A549 (cell line): ENCODE measurements at regions not wholly inside any gene's neighbourhood (a gene's known extent, or its start where the extent isn't known, plus 50 kb on each side); places are given as distances from the start of the nearest gene placed in this dataset.

Experiments used
- ATAC-seq, 2 experiments: fragments of 200-7000 bp in 1 of 2; fragments of >200 bp in 1 of 2; cut with Nextera tagmentation in 1 of 2; cut with Tn5 transposase in 1 of 2; 3 replicates each; pipeline versions ENCODE4 v1.8.0 to v1.9.1; 2018 to 2020; ENCODE audit warnings: mild to moderate bottlenecking in 1 of 2, moderate library complexity in 1 of 2
- CTCF ChIA-PET: fragments of 300-600 bp; sonication (Branson Sonifier 250); formaldehyde crosslinking; extraction: SDS; loops from one replicate; lab custom pipeline; 2021; ENCODE audit warnings: antibody characterized with exemption, inconsistent platforms; lab: Yijun Ruan, JAX
- POLR2A ChIA-PET: fragments of 350-600 bp; formaldehyde crosslinking; extraction: SDS; loops from one replicate; lab custom pipeline; 2021; ENCODE audit warnings: antibody characterized with exemption, inconsistent platforms; lab: Yijun Ruan, JAX
- DNase-seq, 2 experiments: peaks; one replicate each; pipeline versions ENCODE4 v3.0.0 to v3.0.0-alpha.2; 2011 to 2016; ENCODE audit warnings: low read depth in 1 of 2, low spot score in 1 of 2
- FAIRE-seq: peaks from 2 replicates; lab custom pipeline; 2011; peaks lifted over from hg19 to GRCh38; lab: Jason Lieb, UNC
- H3K27ac ChIP-seq, 2 experiments: fragments of >200 bp; sonication (Bioruptor Twin); formaldehyde crosslinking; 3 replicates each; pipeline ENCODE4 v1.5.1; 2016 to 2017
- H3K4me1 ChIP-seq: fragments of >200 bp; sonication (Bioruptor Twin); formaldehyde crosslinking; 3 replicates; pipeline ENCODE4 v1.6.1; 2016
- H3K4me2 ChIP-seq: fragments of >200 bp; sonication (Bioruptor Twin); formaldehyde crosslinking; 3 replicates; pipeline ENCODE4 v1.6.1; 2016
- H3K4me3 ChIP-seq: fragments of >200 bp; sonication (Bioruptor Twin); formaldehyde crosslinking; 3 replicates; pipeline ENCODE4 v1.5.1; 2016
- H3K9me3 ChIP-seq: fragments of >200 bp; sonication (Bioruptor Twin); formaldehyde crosslinking; 3 replicates; pipeline ENCODE4 v1.6.1; 2016
- CHD2 ChIP-seq: fragments of 150-350 bp; IDR thresholded peaks from 2 replicates; pipeline ENCODE4 v1.6.1; 2014; ENCODE audit warnings: low read length; ENCODE audit not compliant: partially characterized antibody
- CHD4 ChIP-seq: fragments of 200-600 bp; sonication (generic); IDR thresholded peaks from 2 replicates; pipeline ENCODE4 v1.6.1; 2016; ENCODE audit warnings: antibody characterized with exemption, mild to moderate bottlenecking, borderline replicate concordance
- CTCF ChIP-seq: fragments of >200 bp; sonication (Bioruptor Twin); formaldehyde crosslinking; IDR thresholded peaks from 3 replicates; pipeline ENCODE4 v1.5.1; 2016
- EHF ChIP-seq: fragments of 250-450 bp; sonication (Bioruptor Pico); IDR thresholded peaks from 2 replicates; pipeline ENCODE4 v1.5.0; 2020; ENCODE audit warnings: mild to moderate bottlenecking
- EP300 ChIP-seq, 2 experiments: fragments of >200 bp; sonication (Bioruptor Twin); formaldehyde crosslinking; IDR thresholded peaks; 2 replicates in 1 of 2; 3 replicates in 1 of 2; pipeline ENCODE4 v1.6.1; 2016 to 2017
- FOXS1 ChIP-seq: fragments of 250-450 bp; sonication (Bioruptor Pico); IDR thresholded peaks from 2 replicates; pipeline ENCODE4 v1.5.0; 2020; ENCODE audit warnings: mild to moderate bottlenecking, moderate library complexity
- HOXA7 ChIP-seq: fragments of 250-450 bp; sonication (Bioruptor Pico); IDR thresholded peaks from 2 replicates; pipeline ENCODE4 v1.5.0; 2020; ENCODE audit warnings: mild to moderate bottlenecking, moderate library complexity
- JUNB ChIP-seq: fragments of >200 bp; sonication (Bioruptor Twin); formaldehyde crosslinking; IDR thresholded peaks from 2 replicates; pipeline ENCODE4 v1.6.1; 2016
- KDM1A ChIP-seq: fragments of 200-600 bp; sonication (generic); IDR thresholded peaks from 2 replicates; pipeline ENCODE4 v1.6.1; 2016; ENCODE audit warnings: low read depth, mild to moderate bottlenecking
- MAZ ChIP-seq: fragments of 150-350 bp; IDR thresholded peaks from 2 replicates; pipeline ENCODE4 v1.6.1; 2014; ENCODE audit warnings: antibody characterized with exemption, low read depth, low read length, borderline replicate concordance
- NFE2L2 ChIP-seq: fragments of 150-350 bp; conservative IDR thresholded peaks from 2 replicates; pipeline ENCODE4 v1.6.1; 2014; ENCODE audit warnings: low read length
- NR3C1 ChIP-seq: fragments of >200 bp; sonication (Bioruptor Twin); formaldehyde crosslinking; IDR thresholded peaks from 3 replicates; pipeline ENCODE4 v1.6.1; 2017
- POLR2A ChIP-seq: IDR thresholded peaks from 2 replicates; pipeline ENCODE4 v1.6.1; 2012; ENCODE audit warnings: mild to moderate bottlenecking, low read length
- POLR2AphosphoS2 ChIP-seq: conservative IDR thresholded peaks from 2 replicates; pipeline ENCODE4 v1.6.1; 2012; ENCODE audit warnings: low read length, improper control_type of control experiment, inconsistent platforms
- RARB ChIP-seq: fragments of 250-450 bp; sonication (Bioruptor Pico); IDR thresholded peaks from 2 replicates; pipeline ENCODE4 v1.8.0; 2021; ENCODE audit warnings: mild to moderate bottlenecking, moderate library complexity
- SREBF2 ChIP-seq: fragments of 450-650 bp; IDR thresholded peaks from 2 replicates; pipeline ENCODE4 v1.6.1; 2014; ENCODE audit warnings: mild to moderate bottlenecking, moderate library complexity
- TP53 ChIP-seq: fragments of 250-450 bp; sonication (Bioruptor Pico); IDR thresholded peaks from 2 replicates; pipeline ENCODE4 v1.5.0; 2021; ENCODE audit warnings: mild to moderate bottlenecking, moderate library complexity
- ZC3H11A ChIP-seq: fragments of 450-650 bp; IDR thresholded peaks from 2 replicates; pipeline ENCODE4 v1.6.1; 2014; ENCODE audit warnings: antibody characterized with exemption, mild to moderate bottlenecking
- ZSCAN20 ChIP-seq: fragments of 250-450 bp; sonication (Bioruptor Pico); IDR thresholded peaks from 2 replicates; pipeline ENCODE4 v1.8.0; 2022; ENCODE audit warnings: mild to moderate bottlenecking, moderate library complexity
- WGBS: methylation state at CpG from one replicate; pipeline ENCODE4 v1.1.6; 2017; ENCODE audit errors: missing lambda C conversion rate; 5-methylcytosine and 5-hydroxymethylcytosine counted together
- TF ChIP-seq, protein P1 (sequence below): fragments of 450-650 bp; IDR thresholded peaks from 2 replicates; pipeline ENCODE4 v1.6.1; 2014; ENCODE audit warnings: antibody characterized with exemption
- TF ChIP-seq, protein P2 (sequence below): fragments of 250-450 bp; sonication (Bioruptor Pico); IDR thresholded peaks from 2 replicates; pipeline ENCODE4 v1.5.0; 2021; ENCODE audit warnings: mild to moderate bottlenecking, moderate library complexity, borderline replicate concordance
- TF ChIP-seq, protein P3 (sequence below): fragments of 250-450 bp; sonication (Bioruptor Pico); IDR thresholded peaks from 2 replicates; pipeline ENCODE4 v1.5.0; 2020; ENCODE audit warnings: low read depth, mild to moderate bottlenecking, moderate library complexity
- TF ChIP-seq, protein P4 (sequence below): fragments of >200 bp; sonication (Bioruptor Twin); formaldehyde crosslinking; IDR thresholded peaks from 2 replicates; pipeline ENCODE4 v1.6.1; 2016
- TF ChIP-seq, protein P5 (sequence below): IDR thresholded peaks from 2 replicates; pipeline ENCODE4 v1.6.1; 2012

DNA sequence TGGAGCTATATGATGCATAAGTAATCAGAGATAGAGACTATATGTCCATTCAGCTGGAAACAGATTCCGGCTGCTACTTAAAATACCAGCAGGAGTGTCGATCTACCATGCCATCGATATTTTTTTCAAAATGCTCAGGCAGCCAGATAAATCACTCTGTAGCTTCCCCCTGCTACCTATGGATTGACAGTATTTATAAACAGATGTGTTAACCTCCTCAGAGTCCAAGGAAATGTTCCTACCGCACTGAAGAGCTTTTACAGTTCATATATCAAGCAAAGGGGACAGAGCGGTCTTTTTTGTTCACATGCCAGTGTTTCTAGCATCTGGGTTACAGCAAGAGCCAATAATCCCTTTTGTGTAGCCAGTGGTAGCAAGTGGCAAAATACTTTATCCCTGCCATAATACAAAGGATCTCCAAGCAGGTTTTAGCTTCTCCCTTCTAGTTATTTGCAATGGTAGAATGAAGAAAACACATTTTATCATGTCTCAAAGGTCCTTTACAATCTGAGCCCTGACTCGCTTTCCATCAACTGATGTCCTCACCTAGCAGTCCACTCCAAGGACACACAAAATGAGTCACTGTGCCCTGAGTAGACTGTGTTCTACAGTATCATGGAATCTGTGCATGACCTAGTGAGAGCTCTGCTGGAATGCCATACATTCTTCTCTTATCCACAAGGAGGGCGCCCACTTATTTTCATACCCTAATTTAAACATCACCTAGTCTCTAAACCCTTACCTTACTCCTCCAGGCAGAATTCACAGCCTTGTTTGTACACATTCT is 507.0 kb downstream of the TBL1XR1 start (continued):
- TF ChIP-seq, protein P1, sequence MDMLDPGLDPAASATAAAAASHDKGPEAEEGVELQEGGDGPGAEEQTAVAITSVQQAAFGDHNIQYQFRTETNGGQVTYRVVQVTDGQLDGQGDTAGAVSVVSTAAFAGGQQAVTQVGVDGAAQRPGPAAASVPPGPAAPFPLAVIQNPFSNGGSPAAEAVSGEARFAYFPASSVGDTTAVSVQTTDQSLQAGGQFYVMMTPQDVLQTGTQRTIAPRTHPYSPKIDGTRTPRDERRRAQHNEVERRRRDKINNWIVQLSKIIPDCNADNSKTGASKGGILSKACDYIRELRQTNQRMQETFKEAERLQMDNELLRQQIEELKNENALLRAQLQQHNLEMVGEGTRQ: no peak
- TF ChIP-seq NR3C1: no peak
- no peak for TF ChIP-seq POLR2AphosphoS2
- TF ChIP-seq JUNB: no peak
- no peak for TF ChIP-seq KDM1A
- TF ChIP-seq, protein P2, sequence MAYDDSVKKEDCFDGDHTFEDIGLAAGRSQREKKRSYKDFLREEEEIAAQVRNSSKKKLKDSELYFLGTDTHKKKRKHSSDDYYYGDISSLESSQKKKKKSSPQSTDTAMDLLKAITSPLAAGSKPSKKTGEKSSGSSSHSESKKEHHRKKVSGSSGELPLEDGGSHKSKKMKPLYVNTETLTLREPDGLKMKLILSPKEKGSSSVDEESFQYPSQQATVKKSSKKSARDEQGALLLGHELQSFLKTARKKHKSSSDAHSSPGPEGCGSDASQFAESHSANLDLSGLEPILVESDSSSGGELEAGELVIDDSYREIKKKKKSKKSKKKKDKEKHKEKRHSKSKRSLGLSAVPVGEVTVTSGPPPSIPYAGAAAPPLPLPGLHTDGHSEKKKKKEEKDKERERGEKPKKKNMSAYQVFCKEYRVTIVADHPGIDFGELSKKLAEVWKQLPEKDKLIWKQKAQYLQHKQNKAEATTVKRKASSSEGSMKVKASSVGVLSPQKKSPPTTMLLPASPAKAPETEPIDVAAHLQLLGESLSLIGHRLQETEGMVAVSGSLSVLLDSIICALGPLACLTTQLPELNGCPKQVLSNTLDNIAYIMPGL (CRISPR knock-in tag): no peak
- TF ChIP-seq CTCF: no peak

- no peaks in the 10 kb centered on the region for H3K9me3 ChIP-seq
- no peak overlapping the region for H3K4me2 ChIP-seq
- TF ChIP-seq NFE2L2 (no peak), POLR2A (no peak), NR3C1 (no peak)
- H3K27ac ChIP-seq: no peak overlapping the region
- no peak overlapping the region for H3K4me3 ChIP-seq
- ATAC-seq (no peak), DNase-seq (no peak), FAIRE-seq (no peak)
- 86% methylated on average over 2 of the region's 2 CpGs for WGBS
- no peaks in the 10 kb centered on the region for H3K4me1 ChIP-seq
- POLR2A ChIA-PET: no interaction called here
- CTCF ChIA-PET: no interaction called here
These were observed 509.5 kb downstream of the TBL1XR1 start for GRCh38 chr3:176687754-176688153.

GRCh38 chr3:176683382-176683781 is 513.9 kb downstream of the TBL1XR1 start:
- no peak overlapping the region for H3K4me3 ChIP-seq
- no peak for ATAC-seq
- H3K4me1 ChIP-seq: no peaks in the 10 kb centered on the region
- no peaks in the 10 kb centered on the region for H3K9me3 ChIP-seq
- CTCF ChIA-PET: no interaction called here
- FAIRE-seq: no peak
- H3K27ac ChIP-seq: no peak overlapping the region
- DNase-seq: no peak
- no peak for TF ChIP-seq MAZ
- TF ChIP-seq ZSCAN20 (CRISPR knock-in tag): no peak
- TF ChIP-seq, protein P3, sequence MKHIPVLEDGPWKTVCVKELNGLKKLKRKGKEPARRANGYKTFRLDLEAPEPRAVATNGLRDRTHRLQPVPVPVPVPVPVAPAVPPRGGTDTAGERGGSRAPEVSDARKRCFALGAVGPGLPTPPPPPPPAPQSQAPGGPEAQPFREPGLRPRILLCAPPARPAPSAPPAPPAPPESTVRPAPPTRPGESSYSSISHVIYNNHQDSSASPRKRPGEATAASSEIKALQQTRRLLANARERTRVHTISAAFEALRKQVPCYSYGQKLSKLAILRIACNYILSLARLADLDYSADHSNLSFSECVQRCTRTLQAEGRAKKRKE: no peak
- no peak for TF ChIP-seq CTCF
- TF ChIP-seq, protein P2 (CRISPR knock-in tag): no peak
- no peak for TF ChIP-seq SREBF2
- TF ChIP-seq HOXA7: no peak
- TF ChIP-seq ZC3H11A: no peak
- no peak for TF ChIP-seq TP53 (CRISPR knock-in tag)
- TF ChIP-seq, protein P4, sequence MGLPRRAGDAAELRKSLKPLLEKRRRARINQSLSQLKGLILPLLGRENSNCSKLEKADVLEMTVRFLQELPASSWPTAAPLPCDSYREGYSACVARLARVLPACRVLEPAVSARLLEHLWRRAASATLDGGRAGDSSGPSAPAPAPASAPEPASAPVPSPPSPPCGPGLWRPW: no peak
- TF ChIP-seq FOXS1 (CRISPR knock-in tag): no peak
- TF ChIP-seq, protein P5, sequence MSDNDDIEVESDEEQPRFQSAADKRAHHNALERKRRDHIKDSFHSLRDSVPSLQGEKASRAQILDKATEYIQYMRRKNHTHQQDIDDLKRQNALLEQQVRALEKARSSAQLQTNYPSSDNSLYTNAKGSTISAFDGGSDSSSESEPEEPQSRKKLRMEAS: no peak
- TF ChIP-seq EP300 (IDR thresholded peaks at IDR 0.05): no peak
- TF ChIP-seq EHF (CRISPR knock-in tag): no peak
- TF ChIP-seq CHD2: no peak
- no peak for TF ChIP-seq NFE2L2
- no peak for TF ChIP-seq KDM1A
- TF ChIP-seq RARB: no peak
- no peak for TF ChIP-seq CHD4
- WGBS: 2% methylated on average over 2 of the region's 2 CpGs
- POLR2A ChIA-PET: no interaction called here
- no peak overlapping the region for H3K4me2 ChIP-seq
